GM21390 (cell line): ENCODE measurements at regions not wholly inside any gene's neighbourhood (a gene's known extent, or its start where the extent isn't known, plus 50 kb on each side); places are given as distances from the start of the nearest gene placed in this dataset.

Source experiments
- ATAC-seq: cut with Tn5 transposase; IDR thresholded peaks from one replicate; pipeline ENCODE4 v1.9.1; 2021; ENCODE audit not compliant: unreplicated experiment

GRCh38 chr14:75370416-75371205 lies 57.2 kb upstream of the JDP2 start:
- ATAC-seq = no peak

- ATAC-seq = no peak
Observed at GRCh38 chr14:75371297-75371696, 56.5 kb upstream of the JDP2 start.

- ATAC-seq = no peak
Observed at GRCh38 chr14:75372260-75372659, 55.6 kb upstream of the JDP2 start.

- ATAC-seq = no peak
Observed at GRCh38 chr14:75373133-75373532, 54.7 kb upstream of the JDP2 start.

GRCh38 chr14:75373616-75374015 lies 54.2 kb upstream of the JDP2 start:
- ATAC-seq = no peak

GRCh38 chr14:75374911-75375310 lies 52.9 kb upstream of the JDP2 start:
- ATAC-seq = no peak

GRCh38 chr14:75375983-75376382 lies 51.8 kb upstream of the JDP2 start:
- no peak for ATAC-seq
